Keratinocyte (primary cell): ENCODE measurements at regions not wholly inside any gene's neighbourhood (a gene's known extent, or its start where the extent isn't known, plus 50 kb on each side); places are given as distances from the start of the nearest gene placed in this dataset.

Source experiments
- CTCF ChIP-seq, 3 experiments: IDR thresholded peaks in 1 of 3; conservative IDR thresholded peaks in 1 of 3; optimal IDR thresholded peaks in 1 of 3; 2 replicates in 2 of 3; 3 replicates in 1 of 3; pipeline versions ENCODE3 to v1.5.1; 2011; ENCODE audit warnings: low read length in 3 of 3, mild to moderate bottlenecking in 3 of 3, moderate library complexity in 2 of 3, control low read depth in 1 of 3, inconsistent platforms in 1 of 3; ENCODE audit not compliant: insufficient read depth in 2 of 3; ENCODE audit errors: extremely low read depth in 1 of 3
- EZH2 ChIP-seq: IDR thresholded peaks from one replicate; pipeline ENCODE4 v1.6.1; 2012; ENCODE audit warnings: inconsistent platforms, mild to moderate bottlenecking, low read length, moderate library complexity

DNA sequence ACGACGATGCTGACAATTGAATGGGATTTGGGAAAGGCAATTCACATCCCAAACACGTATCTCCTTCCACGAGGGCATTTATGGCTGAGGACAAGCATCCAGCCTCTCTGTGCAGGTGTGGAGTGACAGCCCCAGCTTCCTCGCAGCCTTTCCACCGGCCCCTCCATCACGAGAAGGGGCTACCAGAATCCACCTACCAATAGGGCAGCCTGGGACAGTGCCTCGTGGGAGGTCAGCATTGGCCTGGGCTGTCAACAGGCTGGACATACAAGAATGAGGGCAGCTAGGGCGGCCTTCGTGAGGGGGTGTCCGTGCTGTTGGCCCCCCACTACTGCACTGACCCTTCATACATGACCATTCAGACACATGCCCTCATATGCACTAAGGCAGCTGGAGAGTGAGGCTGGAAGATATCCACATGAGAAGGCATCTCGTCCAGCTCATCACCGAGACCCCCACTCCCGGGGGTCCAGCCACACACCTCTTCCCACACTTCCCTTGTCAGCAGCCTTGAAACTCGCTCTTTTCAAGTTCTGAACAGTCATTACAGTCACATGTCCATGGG, 81.0 kb upstream of the ADRA2C start:
- TF ChIP-seq CTCF (optimal IDR thresholded peaks at IDR 0.05 in 1 of 3, IDR thresholded peaks at IDR 0.05 in 1 of 3, conservative IDR thresholded peaks at IDR 0.05 in 1 of 3; ENCODE audit: extremely low read depth in 1 of 3, insufficient read depth in 2 of 3, low read length in 3 of 3) = no peak
- TF ChIP-seq EZH2 = no peak
